GM04503 (cell line): ENCODE measurements at regions not wholly inside any gene's neighbourhood (a gene's known extent, or its start where the extent isn't known, plus 50 kb on each side); places are given as distances from the start of the nearest gene placed in this dataset.

Source experiments
- DNase-seq: peaks from one replicate; pipeline ENCODE4 v3.0.0-alpha.2; 2012; ENCODE audit warnings: low read depth

DNA sequence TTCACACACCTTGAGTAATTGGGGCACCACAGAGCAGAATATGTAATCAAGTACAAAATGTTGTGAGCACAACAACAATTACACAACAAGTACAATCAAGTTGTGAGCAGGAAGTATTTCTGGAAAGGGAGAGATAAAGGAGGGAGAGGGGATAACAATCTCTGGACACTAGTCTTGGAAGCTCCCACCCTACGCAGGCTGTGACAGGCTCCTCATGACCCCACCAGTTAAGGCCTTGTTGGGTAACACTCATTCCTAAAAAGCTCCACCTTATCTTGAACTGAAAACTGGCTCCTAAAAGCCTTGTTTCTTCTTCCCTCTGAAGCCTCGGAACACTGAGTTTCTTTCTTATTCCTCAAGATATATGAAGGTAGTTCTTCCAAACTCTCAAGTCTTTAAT, 806.0 kb downstream of the UQCRFS1 start:
- no peak for DNase-seq

DNA sequence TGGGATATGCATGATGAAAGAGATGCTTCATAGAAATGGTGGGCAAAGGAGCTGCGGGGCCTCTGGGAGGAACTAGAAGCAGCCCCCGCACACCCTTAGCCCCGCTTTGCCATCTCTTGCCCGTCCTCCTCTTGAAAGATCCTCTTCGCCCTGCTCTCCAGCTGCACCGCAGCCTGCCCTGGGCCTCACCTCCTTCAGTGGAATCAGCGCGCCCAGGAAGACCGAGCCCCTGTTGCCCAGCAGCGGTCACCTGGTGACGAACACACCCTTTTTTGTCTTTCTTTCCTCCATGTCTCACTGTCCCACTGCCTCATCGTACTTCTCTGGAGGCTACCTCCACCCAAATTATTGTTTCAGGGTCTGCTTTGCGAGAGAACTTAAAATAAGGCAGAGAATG, 807.6 kb downstream of the UQCRFS1 start:
- no peak for DNase-seq

GRCh38 chr19:28404472-28404871, 808.5 kb downstream of the UQCRFS1 start:
- no peak for DNase-seq

DNA sequence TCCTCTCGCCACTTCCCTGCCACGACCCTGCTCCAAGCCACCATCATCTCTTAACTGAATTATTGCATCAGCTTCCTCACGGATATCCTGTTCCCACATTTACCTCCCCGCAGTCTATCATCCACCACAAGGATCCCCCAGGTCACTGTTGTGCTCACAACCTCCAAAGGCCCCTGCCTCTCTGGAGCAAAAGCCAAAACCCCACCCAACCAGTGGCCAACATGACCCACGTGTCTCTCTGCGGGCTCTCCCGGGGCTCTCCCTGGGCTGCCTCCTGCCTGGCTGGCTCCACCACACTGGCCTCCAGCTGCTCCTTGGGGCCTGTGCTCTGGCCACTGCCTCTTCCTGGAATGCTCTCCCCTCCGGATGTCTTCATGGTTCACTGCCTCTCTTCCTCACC, 809.3 kb downstream of the UQCRFS1 start:
- DNase-seq, result no peak

- DNase-seq, result no peak
These were observed 810.2 kb downstream of the UQCRFS1 start for GRCh38 chr19:28402701-28403290.

DNA sequence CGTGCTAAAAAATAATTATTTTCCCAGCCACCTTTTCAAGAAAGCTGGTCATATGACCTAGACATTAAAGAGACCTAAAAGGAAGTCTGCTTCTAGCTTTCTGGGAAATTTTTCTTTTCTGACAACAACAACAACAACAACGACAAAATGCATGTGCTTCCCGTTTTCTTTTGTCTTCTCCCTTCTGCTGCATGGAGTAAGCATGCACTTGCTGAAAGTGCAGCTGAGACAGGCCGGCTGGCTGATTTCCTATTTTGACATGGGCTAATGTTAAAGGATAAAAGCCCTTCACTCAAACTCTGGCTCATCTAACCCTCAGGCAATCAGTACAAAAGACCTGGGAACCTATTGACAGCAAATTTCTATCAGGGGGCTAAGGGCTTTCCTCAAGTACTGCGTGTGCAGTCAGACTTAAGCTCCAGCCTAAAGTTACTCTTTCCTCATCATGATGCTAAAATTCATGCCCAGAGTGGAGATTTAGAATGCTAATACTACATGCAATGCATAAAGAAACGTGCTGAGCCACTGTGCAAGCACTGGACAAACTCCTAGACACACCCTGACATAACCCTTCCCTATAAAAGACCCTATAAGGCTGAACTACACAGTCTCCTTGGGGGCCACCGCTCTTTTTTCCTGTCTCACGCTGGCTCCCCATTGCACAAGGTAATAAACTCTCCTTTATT, 811.1 kb downstream of the UQCRFS1 start:
- no peak for DNase-seq

GRCh38 chr19:28400953-28401671, 811.8 kb downstream of the UQCRFS1 start:
- no peak for DNase-seq

GRCh38 chr19:28399187-28399586, 813.8 kb downstream of the UQCRFS1 start:
- DNase-seq, result no peak

DNA sequence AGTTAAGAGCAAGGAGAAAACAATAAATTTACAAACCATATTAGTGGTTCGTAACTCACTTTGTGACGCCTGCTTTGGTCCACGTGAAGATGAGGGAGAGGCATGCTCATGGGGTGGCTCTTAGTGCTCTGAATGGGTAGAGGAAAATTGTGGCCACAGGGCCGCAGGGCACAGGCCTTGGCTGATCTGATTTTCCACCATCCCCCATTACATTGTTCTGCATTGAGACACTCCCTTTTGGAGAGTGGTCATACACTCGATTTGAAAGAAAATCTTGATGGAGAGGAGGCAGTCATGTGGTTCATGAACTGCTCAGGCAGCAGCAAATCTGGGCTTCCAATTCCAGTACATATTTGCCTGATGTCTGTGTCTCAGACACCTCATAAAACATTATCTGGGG, 815.2 kb downstream of the UQCRFS1 start:
- no peak for DNase-seq

DNA sequence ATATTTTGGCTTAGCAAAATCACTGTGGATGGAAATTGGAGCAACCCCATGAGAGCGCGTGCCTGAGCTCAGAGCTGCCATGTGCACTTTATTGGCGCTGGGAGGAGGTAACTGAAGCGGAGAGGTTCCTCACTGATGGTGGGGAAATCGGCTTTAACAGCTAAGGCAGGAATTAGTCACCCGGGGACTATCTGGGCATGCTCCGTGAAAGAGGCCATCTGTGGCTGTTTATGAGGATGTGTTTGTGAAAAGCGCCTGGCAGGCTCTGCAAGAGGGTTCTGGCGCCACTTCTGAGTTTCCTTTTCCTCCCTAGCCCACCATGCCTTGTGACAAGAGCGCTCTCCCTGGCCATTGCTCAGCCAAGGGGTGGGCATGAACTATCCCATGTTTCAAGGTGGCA, 815.6 kb downstream of the UQCRFS1 start:
- DNase-seq, result no peak

DNA sequence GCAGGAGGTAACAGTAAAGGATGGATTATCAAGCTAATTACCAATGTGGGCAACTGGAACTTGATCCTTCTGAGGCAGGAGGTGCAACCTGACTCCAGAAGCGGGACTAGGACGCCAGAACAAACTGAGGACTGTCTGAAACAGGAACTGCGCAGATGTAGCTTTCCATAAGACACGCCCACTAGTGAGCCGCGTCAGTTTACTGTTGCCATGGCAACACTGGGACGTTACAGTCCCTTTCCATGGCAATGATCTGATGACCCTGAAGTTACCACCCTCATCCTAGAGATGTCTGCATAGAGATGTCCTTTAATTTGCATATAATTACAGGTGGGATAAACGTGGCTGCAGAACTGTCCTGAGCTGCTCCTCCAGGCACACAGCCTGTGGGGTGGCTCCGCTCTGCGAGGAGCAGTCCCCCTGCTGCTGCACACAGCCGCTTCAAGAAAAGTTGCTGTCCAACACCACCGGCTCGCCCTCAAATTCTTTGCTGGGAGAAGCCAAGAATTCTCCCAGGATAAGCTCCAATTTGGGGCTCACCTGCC, 816.6 kb downstream of the UQCRFS1 start:
- no peak for DNase-seq

GRCh38 chr19:28394725-28395124, 818.2 kb downstream of the UQCRFS1 start:
- no peak for DNase-seq

DNA sequence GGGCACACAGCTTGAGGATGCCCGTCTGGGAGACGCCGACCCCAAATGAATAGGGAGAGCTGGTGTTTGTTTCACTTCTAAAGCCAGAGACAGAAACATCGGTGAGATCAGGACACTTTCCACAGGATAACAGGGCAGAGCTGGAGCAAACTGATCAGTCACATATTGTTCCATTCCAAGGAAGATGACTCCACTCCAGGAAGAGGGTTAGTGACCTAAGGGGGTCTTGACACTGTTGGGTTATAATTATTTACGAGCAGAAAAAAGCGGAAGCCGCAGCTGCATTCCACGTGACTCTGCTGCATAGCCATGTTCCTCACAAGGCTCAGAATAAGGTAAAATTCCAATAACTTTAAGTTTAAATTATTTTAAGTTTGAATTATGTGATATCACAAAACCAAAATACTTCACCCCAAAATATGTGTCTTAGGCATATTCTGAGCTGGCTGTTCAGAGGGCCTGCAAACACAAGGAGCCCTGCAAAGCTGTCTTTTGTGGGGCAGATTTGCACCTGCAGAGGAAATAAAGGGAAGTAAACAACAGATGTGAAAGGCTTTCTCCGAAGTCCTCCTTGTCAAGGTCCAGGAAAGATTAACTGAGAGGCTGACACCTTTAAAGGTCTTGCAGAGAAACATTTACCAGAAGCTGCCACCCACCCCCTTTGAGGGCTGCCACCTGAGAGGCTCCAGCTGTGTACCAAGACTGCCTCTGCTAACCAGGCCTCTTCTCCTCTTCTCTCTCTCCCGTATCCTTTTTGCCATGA, 819.2 kb downstream of the UQCRFS1 start:
- no peak for DNase-seq

DNA sequence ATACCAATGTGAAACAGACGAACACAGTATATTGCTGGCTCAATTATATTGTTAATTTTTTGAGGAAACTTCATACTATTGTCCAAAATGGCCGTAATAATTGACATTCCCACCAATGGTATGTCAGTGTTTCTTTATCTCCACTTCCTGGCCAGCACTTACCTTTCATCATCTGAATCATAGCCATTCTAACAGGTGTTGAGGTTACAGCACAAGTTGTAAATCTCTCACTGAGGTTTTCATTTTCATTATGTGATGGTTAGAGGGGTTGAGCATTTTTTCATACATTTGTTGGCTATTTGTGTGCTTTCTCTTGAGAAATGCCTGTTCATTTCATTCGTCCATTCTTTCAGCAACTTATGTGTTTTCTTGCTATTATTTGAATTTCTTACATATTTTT, 824.0 kb downstream of the UQCRFS1 start:
- no peak for DNase-seq

DNA sequence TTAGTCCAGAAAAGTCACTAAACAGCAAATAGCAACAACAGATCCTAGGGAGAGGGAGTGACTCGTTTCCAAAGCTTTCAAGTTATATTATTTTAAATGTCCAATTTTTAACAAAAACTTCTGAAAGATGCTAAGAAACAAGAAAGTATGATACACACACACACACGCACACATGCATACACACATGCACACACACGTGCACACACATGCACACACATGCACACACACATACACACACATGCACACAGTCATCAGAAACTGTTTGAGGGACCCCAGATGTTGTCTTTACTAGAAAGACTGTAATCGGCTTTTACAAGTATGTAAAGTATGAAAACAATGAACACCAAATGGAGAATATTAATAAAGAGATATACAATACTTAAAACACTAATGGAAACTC, 825.4 kb downstream of the UQCRFS1 start:
- no peak for DNase-seq

DNA sequence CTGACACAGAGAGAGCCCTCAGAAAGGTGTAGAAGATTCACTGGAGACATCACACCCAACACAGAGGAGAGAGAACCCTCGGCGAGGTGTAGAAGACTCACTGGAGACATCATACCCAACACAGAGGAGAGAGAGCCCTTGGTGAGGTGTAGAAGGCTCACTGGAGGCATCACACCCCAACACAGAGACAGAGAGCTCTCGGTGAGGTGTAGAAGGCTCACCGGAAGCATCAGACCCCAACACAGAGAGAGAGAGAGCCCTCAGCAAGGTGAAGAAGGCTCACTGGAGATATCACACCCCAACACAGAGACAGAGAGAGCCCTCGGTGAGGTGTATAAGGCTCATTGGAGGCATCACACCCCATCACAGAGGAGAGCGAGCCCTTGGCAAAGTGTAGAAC, 826.5 kb downstream of the UQCRFS1 start:
- no peak for DNase-seq

GRCh38 chr19:28386066-28386465, 826.9 kb downstream of the UQCRFS1 start:
- no peak for DNase-seq

- DNase-seq, result no peak
These were observed 835.9 kb downstream of the UQCRFS1 start for GRCh38 chr19:28377077-28377476.

GRCh38 chr19:28374971-28375370, 838.0 kb downstream of the UQCRFS1 start:
- no peak for DNase-seq

GRCh38 chr19:28372576-28373247, 840.2 kb downstream of the UQCRFS1 start:
- DNase-seq, result no peak

- no peak for DNase-seq
These were observed 845.8 kb downstream of the UQCRFS1 start for GRCh38 chr19:28367146-28367545.

GRCh38 chr19:28363254-28363653, 849.7 kb downstream of the UQCRFS1 start:
- DNase-seq, result no peak
